ENCODE measurements at regions not wholly inside any gene's neighbourhood (a gene's known extent, or its start where the extent isn't known, plus 50 kb on each side); places are given as distances from the start of the nearest gene placed in this dataset.

DNA sequence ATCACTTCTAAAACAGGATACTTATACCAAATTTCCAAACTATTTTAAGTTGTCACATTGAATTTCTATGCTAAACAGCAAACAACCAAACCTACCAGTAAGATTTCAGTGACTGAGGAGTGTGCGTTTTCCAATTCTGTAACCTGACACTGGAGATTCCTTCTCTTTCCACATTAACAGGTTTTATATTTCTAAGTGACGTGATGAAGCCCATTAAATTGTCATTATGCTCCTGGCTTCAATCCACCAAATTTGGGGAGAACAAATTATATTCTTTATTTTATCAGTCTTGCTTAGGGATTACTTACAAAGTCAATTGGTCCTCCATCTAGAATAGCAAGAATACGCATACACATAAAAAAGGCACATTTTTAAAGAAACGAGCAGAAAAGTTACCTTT lies 764.8 kb upstream of the NR2F2 start:
- H3K27ac ChIP-seq, result no peak overlapping the region
- TF ChIP-seq, protein P1, sequence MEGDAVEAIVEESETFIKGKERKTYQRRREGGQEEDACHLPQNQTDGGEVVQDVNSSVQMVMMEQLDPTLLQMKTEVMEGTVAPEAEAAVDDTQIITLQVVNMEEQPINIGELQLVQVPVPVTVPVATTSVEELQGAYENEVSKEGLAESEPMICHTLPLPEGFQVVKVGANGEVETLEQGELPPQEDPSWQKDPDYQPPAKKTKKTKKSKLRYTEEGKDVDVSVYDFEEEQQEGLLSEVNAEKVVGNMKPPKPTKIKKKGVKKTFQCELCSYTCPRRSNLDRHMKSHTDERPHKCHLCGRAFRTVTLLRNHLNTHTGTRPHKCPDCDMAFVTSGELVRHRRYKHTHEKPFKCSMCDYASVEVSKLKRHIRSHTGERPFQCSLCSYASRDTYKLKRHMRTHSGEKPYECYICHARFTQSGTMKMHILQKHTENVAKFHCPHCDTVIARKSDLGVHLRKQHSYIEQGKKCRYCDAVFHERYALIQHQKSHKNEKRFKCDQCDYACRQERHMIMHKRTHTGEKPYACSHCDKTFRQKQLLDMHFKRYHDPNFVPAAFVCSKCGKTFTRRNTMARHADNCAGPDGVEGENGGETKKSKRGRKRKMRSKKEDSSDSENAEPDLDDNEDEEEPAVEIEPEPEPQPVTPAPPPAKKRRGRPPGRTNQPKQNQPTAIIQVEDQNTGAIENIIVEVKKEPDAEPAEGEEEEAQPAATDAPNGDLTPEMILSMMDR (IDR thresholded peaks at IDR 0.05), result no peak
- TF ChIP-seq ZFX (IDR thresholded peaks at IDR 0.05; ENCODE audit: borderline replicate concordance), result no peak

DNA sequence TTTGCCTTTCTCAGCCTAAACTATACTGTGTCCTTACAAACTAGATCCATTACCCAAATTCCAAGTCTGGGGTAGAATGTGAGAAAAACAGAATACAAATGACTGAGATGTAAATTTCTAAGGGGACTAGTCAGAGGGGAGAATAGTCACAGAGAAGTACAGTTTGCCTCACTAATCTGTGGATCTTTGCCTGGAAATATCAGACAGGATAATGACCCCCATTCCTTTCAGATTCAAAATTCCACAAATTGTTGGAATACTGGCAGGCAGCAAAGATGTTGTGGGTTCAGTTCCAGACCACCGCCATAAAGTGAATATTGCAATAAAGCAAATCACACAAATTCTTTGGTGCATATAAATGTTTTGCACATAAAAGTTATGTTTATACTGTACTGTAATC lies 762.8 kb upstream of the NR2F2 start:
- TF ChIP-seq ZFX (IDR thresholded peaks at IDR 0.05; ENCODE audit: borderline replicate concordance), result no peak
- TF ChIP-seq, protein P1 (IDR thresholded peaks at IDR 0.05), result no peak
- H3K27ac ChIP-seq, result no peak overlapping the region

DNA sequence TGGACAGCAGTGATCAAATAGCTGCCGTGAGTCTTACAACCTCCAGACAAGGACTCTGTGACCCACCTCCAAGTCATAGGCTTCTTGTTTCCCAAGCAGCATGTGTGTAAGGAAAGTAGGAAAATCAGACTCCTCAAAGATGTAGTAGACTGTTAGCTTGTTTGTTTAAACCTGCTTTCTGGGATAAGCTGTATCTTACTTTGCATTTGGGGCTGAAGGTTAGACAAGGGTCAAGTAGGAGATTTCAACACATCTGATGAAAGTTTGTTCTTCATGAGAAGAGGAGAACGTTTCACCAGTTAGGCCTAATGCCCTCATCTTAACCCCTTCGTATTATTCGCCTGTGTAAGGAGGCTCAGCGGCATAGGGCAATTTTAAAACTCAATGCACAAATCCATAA lies 756.4 kb upstream of the NR2F2 start:
- no peak overlapping the region for H3K27ac ChIP-seq

DNA sequence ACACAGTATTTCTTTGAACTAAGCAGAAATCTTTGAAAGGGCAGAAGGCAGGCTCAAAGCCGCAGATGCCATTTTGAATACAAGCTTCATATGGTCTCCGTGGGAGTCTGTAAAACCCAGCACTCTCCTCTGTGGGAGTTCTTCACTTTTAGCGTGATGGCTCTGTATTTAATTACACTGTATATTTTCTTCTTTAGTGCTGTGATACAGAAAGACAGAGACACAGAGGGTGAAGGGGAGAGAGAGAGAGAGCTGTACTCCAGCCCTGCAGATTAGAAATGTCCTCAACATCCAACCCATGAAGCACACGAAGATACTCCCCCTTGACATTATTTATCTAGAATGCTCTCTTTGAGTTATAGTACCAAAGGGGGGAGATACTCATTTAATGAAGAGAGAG lies 752.6 kb upstream of the NR2F2 start:
- TF ChIP-seq ZFX (IDR thresholded peaks at IDR 0.05; ENCODE audit: borderline replicate concordance), result no peak
- TF ChIP-seq, protein P1 (IDR thresholded peaks at IDR 0.05), result no peak
- no peak overlapping the region for H3K27ac ChIP-seq

More for the DNA sequence above, 756.4 kb upstream of the NR2F2 start:
- TF ChIP-seq, protein P1 (IDR thresholded peaks at IDR 0.05), result no peak
- TF ChIP-seq ZFX (IDR thresholded peaks at IDR 0.05; ENCODE audit: borderline replicate concordance), result no peak

DNA sequence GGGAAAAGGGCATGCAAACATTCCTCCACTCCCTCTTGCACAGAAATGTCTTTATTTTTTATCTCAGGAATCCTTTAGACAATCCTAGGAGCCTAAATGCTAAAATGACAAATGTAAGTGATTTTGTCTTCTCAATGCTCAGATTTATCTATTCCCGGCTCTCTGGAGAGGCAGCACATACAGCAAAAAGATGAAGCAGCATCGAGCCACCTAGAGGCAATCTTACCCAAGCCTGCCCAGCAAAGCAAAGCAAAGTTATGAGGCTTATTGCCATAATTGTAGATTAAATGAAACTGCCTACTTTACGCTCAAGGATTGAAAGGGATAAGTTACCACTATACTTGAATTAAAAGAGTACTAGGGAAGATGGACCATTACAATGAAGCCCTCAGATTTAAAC lies 750.4 kb upstream of the NR2F2 start:
- H3K27ac ChIP-seq, result no peak overlapping the region
- TF ChIP-seq, protein P1 (IDR thresholded peaks at IDR 0.05), result no peak
- TF ChIP-seq ZFX (IDR thresholded peaks at IDR 0.05; ENCODE audit: borderline replicate concordance), result no peak

DNA sequence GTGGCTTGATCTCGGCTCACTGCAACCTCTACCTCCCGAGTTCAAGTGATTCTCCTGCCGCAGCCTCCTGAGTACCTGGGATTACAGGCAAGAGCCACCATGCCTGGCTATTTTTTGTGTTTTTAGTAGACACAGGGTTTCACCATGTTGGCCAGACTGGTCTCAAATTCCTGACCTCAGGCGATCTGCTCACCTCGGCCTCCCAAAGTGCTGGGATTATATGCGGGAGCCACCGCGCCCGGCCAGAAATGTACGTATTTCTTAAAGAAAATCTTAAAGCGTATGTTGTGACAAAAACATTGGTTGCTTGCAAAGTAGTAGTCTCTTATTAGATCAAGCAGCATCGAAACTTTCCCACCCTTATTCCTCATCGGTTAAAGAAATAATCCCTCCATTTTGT lies 748.9 kb upstream of the NR2F2 start:
- H3K27ac ChIP-seq, result no peak overlapping the region
- no peak for TF ChIP-seq ZFX (IDR thresholded peaks at IDR 0.05; ENCODE audit: borderline replicate concordance)
- TF ChIP-seq, protein P1 (IDR thresholded peaks at IDR 0.05), result no peak

DNA sequence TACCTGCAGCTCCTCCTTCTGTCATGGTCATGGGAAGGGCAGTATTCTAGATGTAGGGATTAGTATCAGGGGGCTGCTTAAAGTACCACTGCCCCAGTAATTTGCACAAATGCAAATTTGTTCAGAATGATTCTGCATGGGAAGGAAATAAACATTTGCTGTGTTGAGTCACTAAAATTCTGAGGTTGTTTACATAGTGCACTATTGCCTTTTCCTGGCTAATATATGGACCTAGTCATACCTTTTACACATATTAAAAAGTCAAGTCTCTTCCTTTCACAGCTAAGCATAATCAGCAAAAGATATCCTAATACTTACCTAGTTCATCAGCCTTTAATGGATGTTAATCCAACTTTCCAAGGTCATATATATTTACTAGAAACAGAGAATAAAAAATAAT lies 746.4 kb upstream of the NR2F2 start:
- TF ChIP-seq, protein P1 (IDR thresholded peaks at IDR 0.05), result no peak
- TF ChIP-seq ZFX (IDR thresholded peaks at IDR 0.05; ENCODE audit: borderline replicate concordance), result no peak
- no peak overlapping the region for H3K27ac ChIP-seq

Measured in 22Rv1 (cell line).